ENCODE measurements at regions not wholly inside any gene's neighbourhood (a gene's known extent, or its start where the extent isn't known, plus 50 kb on each side); places are given as distances from the start of the nearest gene placed in this dataset.
A peak's percentile ranks its signal among the peaks of the same experiment; 100 is the strongest.

GRCh38 chr4:176843710-176844109, 51.0 kb upstream of the VEGFC start:
- no peak for DNase-seq

- no peak for DNase-seq
These were observed 51.7 kb upstream of the VEGFC start for GRCh38 chr4:176844448-176844847.

GRCh38 chr4:176845636-176846035, 52.9 kb upstream of the VEGFC start:
- no peak for DNase-seq

GRCh38 chr4:176849076-176849475, 56.4 kb upstream of the VEGFC start:
- peak; percentile 57 for DNase-seq

- no peak for DNase-seq
These were observed 57.7 kb upstream of the VEGFC start for GRCh38 chr4:176850436-176850835.

GRCh38 chr4:176856421-176856820, 63.7 kb upstream of the VEGFC start:
- no peak for DNase-seq

GRCh38 chr4:176858839-176859238, 66.1 kb upstream of the VEGFC start:
- DNase-seq, result no peak

GRCh38 chr4:176864238-176864637, 71.5 kb upstream of the VEGFC start:
- no peak for DNase-seq

GRCh38 chr4:176868676-176869075, 76.0 kb upstream of the VEGFC start:
- DNase-seq, result no peak

GRCh38 chr4:176872461-176872860, 79.7 kb upstream of the VEGFC start:
- DNase-seq, result no peak

- no peak for DNase-seq
These were observed 82.2 kb upstream of the VEGFC start for GRCh38 chr4:176874721-176875445.

- no peak for DNase-seq
These were observed 82.8 kb upstream of the VEGFC start for GRCh38 chr4:176875446-176875930.

- peak; percentile 57 for DNase-seq
These were observed 86.8 kb upstream of the VEGFC start for GRCh38 chr4:176879380-176880116.

- DNase-seq, result no peak
These were observed 89.5 kb upstream of the VEGFC start for GRCh38 chr4:176882206-176882605.

GRCh38 chr4:176883108-176883550, 90.4 kb upstream of the VEGFC start:
- no peak for DNase-seq

- no peak for DNase-seq
These were observed 91.1 kb upstream of the VEGFC start for GRCh38 chr4:176883681-176884418.

- no peak for DNase-seq
These were observed 92.5 kb upstream of the VEGFC start for GRCh38 chr4:176885224-176885623.

- no peak for DNase-seq
These were observed 93.4 kb upstream of the VEGFC start for GRCh38 chr4:176886135-176886534.

GRCh38 chr4:176889776-176890175, 97.1 kb upstream of the VEGFC start:
- DNase-seq, result no peak

GRCh38 chr4:176894498-176894897, 101.8 kb upstream of the VEGFC start:
- no peak for DNase-seq

- DNase-seq, result no peak
These were observed 103.5 kb upstream of the VEGFC start for GRCh38 chr4:176896211-176896610.

GRCh38 chr4:176897226-176897625, 104.5 kb upstream of the VEGFC start:
- DNase-seq, result no peak

GRCh38 chr4:176898791-176899190, 106.1 kb upstream of the VEGFC start:
- no peak for DNase-seq

All from hematopoietic multipotent progenitor cell treated with erythropoietin and hydrocortisone succinate and interleukin-3 and kit ligand, for 4 days (in vitro differentiated cells).